ENCODE measurements at regions not wholly inside any gene's neighbourhood (a gene's known extent, or its start where the extent isn't known, plus 50 kb on each side); places are given as distances from the start of the nearest gene placed in this dataset.

GRCh38 chr1:69413129-69413528 lies 154.6 kb upstream of the LRRC7 start:
- DNase-seq, result no peak
- intact Hi-C loops (cut with DNase I), result no loop called here

- intact Hi-C loops (cut with DNase I), result no loop called here
- no peak for DNase-seq
These were observed 153.1 kb upstream of the LRRC7 start for GRCh38 chr1:69414574-69414973.

- intact Hi-C loops (cut with DNase I), result no loop called here
- DNase-seq, result no peak
These were observed 146.4 kb upstream of the LRRC7 start for GRCh38 chr1:69421286-69421685.

DNA sequence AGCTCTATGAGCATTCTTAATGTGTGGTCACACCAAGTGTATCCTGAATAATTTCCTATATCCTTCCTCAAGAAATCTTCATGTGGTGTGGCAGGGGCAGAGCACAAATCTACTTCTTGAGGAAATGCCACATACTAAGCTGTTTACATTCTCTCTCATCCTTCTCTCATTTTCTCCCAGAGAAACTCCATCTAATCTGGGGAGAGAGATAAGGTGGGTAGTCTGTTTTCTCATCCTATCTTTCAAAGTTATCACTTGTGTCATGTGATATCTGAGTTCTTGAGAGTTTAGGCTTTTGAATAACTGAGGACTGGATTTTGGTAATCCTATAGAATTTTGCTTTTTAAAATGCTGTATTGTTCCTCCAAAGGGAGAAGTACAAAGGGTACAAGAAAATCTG lies 141.9 kb upstream of the LRRC7 start:
- intact Hi-C loops (cut with DNase I), result no loop called here

DNA sequence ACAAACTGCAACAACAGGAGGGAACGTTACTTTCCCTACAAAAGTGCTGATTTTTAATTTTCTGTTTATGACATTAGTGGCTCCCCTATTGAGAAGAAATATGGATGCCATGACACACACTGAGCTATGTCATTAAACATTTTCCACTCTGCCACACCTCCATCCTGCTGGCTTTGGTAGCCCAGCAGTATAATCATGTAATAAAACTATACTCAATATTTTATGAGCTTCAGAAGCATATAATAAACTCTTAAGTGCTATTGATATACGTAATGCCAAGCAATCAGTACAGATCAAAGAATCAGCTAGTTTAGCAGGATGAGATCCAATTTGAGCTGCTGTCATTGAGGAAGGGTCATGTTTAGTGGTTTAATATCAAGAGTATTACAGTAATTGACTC lies 141.3 kb upstream of the LRRC7 start:
- intact Hi-C loops (cut with DNase I), result no loop called here
- DNase-seq, result no peak

More for the DNA sequence above, 141.9 kb upstream of the LRRC7 start:
- no peak for DNase-seq

DNA sequence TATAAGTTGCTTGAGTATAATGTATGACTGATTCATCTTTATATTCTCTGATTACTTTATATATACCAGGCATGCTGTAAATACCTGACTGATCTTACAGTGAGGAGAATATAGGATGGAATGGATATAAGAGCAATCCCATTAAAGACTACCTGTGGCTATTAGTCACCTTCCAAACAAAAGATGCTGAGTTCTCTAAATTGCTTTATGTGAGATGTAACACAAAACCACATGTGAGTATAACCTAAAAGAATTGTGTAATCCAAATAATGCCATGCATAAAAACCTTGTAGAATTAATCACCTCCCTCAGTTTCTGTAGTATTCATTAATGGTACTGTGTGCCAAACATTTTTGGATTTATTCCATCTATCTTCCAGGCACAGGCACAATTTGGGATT lies 134.6 kb upstream of the LRRC7 start:
- intact Hi-C loops (cut with DNase I), result no loop called here
- DNase-seq, result no peak

DNA sequence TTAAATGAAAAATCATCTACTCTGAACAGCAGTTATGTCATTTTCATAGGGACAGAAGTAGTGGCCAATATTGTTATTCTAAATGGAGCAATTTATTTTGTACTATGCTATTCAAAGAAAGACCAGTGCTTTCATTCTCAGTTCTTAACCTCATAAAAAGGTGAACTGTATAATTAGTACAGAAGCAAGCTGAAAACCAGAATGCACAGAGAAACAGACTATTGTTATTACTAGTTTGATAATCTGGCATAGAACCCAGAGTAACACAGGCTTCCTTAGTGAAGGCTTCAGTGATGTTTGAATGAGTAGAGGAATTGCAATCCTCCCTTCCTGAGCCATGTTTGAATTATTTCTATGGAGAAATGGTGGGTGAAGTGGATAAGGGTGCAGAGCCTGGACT lies 131.6 kb upstream of the LRRC7 start:
- intact Hi-C loops (cut with DNase I), result no loop called here
- no peak for DNase-seq

- intact Hi-C loops (cut with DNase I), result no loop called here
- DNase-seq, result no peak
These were observed 129.5 kb upstream of the LRRC7 start for GRCh38 chr1:69438056-69438795.

DNA sequence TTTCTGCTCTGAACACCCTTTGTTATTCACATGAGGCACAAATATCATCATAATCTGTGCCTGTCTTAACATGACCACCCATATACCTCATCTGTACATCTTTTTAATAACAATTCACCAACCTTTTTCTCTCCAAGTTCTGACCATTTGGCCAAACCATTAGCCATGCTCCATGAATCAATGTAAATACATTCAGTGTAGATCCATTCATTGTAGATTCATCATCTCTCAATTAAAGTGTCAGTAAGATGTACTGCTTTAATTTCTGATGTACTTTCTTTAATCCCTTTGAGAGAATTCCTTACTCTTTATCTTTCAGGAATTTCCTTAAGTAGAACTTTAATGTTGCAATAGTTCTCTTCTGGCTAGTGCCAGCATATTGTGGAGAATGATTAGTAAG lies 126.2 kb upstream of the LRRC7 start:
- no peak for DNase-seq
- intact Hi-C loops (cut with DNase I), result no loop called here

DNA sequence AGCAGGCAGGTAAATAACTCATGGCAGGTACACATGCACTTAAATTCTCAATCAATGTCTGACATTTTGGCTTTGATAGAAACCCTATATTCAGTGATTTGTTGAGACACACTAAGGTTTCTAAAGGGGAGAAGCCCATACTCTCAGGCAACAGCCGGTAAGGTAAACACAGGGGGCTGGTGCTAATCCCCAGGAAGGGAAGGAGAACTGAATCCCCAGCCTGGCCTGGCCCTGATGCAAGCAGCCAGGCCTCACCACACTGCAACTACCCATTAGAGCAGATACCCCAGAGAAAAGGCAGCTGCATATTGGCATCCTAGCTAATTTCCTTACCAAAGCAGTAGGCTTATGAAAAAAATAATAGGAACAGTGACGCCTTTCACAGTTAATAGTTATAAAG lies 116.5 kb upstream of the LRRC7 start:
- intact Hi-C loops (cut with DNase I), result no loop called here
- DNase-seq, result no peak

- no peak for DNase-seq
- intact Hi-C loops (cut with DNase I), result no loop called here
These were observed 112.0 kb upstream of the LRRC7 start for GRCh38 chr1:69455718-69456117.

- DNase-seq, result no peak
- intact Hi-C loops (cut with DNase I), result no loop called here
These were observed 108.5 kb upstream of the LRRC7 start for GRCh38 chr1:69459244-69459643.

- DNase-seq, result no peak
- intact Hi-C loops (cut with DNase I), result no loop called here
These were observed 92.7 kb upstream of the LRRC7 start for GRCh38 chr1:69475021-69475420.

- no peak for DNase-seq
These were observed 88.0 kb upstream of the LRRC7 start for GRCh38 chr1:69479734-69480133.

GRCh38 chr1:69483246-69483645 lies 84.5 kb upstream of the LRRC7 start:
- intact Hi-C loops (cut with DNase I), result no loop called here
- DNase-seq, result no peak

More at GRCh38 chr1:69479734-69480133, 88.0 kb upstream of the LRRC7 start:
- intact Hi-C loops (cut with DNase I), result no loop called here

DNA sequence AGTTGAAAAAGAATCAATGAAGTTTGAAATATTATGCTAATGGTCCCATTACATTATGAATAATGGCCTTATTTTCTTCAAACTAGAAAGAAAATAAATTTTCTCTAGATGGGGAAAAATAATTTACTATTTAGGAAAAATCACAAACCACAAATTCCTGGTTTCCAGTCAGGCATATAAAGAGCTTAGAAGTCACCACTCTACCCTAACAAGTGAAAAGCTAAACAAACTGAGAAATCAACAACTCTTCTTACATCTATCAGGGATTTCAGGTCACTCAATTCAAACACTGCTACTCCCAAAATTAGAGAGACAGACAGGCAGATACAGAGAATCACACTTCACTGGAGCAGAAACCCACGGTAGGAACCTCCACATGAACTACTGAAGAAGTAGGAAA lies 82.1 kb upstream of the LRRC7 start:
- intact Hi-C loops (cut with DNase I), result no loop called here
- no peak for DNase-seq

DNA sequence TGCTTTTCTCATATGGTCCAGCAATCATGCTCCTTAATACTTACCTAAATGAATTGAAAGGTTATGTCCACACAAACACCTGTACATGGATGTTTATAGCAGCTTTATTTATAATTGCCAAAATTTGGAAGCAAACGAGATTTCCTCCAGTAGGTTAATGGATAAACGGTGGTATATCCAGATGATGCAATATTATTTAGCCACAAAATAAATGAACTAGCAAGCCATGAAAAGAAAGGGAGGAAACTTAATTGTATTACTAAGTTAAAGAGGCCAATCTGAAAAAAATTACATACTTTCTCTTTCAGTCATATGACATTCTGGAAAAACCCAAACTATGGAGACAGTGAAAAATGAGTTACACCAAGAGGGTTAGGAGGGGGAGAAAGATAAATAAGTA lies 76.3 kb upstream of the LRRC7 start:
- DNase-seq, result no peak
- intact Hi-C loops (cut with DNase I), result no loop called here

DNA sequence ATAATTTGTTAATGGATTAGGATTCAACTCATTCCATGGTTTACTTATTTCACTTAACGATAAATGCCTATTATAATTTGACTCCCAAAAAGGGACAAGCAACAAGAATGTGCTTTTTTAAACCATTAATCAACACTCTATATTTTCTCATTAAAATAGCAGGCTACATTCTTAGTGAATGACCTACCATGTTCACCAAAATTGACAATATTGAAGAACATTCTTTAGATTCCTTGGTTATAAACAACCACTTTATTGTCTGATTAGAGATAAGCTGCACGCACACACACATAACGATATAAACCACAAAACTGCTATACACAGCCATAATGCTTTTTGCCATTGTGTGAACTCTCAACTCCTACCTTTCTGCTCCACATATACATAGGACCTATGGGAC lies 75.4 kb upstream of the LRRC7 start:
- intact Hi-C loops (cut with DNase I), result no loop called here
- no peak for DNase-seq

GRCh38 chr1:69494221-69494620 lies 73.5 kb upstream of the LRRC7 start:
- DNase-seq, result no peak
- intact Hi-C loops (cut with DNase I), result no loop called here

- intact Hi-C loops (cut with DNase I), result no loop called here
- no peak for DNase-seq
These were observed 70.1 kb upstream of the LRRC7 start for GRCh38 chr1:69497441-69498221.

- intact Hi-C loops (cut with DNase I), result no loop called here
- DNase-seq, result no peak
These were observed 69.0 kb upstream of the LRRC7 start for GRCh38 chr1:69498711-69499110.
